ENCODE measurements at regions not wholly inside any gene's neighbourhood (a gene's known extent, or its start where the extent isn't known, plus 50 kb on each side); places are given as distances from the start of the nearest gene placed in this dataset.

DNA sequence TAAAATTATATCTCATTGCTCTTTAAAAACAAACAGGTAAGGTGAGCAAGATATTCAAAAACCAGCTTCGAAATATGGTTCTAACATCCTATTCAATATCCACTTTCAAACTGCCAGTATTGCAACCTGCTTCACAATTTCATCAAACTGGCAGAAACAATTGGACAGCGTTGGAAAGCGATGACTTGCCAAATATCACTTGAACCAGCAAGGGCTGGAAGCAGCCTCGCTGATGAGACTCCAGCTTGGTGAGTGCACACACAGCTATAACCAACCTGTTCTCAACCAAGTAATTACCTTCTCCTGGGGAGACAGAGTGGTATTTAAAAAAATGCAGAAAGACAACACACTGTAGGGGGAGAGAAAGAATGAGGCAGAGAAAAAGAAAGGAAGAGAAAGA, 155.8 kb upstream of the RAI2 start:
- no peak for DNase-seq (ENCODE audit: low read depth)
- TF ChIP-seq, protein P1, sequence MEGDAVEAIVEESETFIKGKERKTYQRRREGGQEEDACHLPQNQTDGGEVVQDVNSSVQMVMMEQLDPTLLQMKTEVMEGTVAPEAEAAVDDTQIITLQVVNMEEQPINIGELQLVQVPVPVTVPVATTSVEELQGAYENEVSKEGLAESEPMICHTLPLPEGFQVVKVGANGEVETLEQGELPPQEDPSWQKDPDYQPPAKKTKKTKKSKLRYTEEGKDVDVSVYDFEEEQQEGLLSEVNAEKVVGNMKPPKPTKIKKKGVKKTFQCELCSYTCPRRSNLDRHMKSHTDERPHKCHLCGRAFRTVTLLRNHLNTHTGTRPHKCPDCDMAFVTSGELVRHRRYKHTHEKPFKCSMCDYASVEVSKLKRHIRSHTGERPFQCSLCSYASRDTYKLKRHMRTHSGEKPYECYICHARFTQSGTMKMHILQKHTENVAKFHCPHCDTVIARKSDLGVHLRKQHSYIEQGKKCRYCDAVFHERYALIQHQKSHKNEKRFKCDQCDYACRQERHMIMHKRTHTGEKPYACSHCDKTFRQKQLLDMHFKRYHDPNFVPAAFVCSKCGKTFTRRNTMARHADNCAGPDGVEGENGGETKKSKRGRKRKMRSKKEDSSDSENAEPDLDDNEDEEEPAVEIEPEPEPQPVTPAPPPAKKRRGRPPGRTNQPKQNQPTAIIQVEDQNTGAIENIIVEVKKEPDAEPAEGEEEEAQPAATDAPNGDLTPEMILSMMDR (IDR thresholded peaks at IDR 0.05; ENCODE audit: insufficient read depth, low read depth, low read length, missing control alignments), result no peak
- no peak overlapping the region for H3K4me3 ChIP-seq (ENCODE audit: low read length)

DNA sequence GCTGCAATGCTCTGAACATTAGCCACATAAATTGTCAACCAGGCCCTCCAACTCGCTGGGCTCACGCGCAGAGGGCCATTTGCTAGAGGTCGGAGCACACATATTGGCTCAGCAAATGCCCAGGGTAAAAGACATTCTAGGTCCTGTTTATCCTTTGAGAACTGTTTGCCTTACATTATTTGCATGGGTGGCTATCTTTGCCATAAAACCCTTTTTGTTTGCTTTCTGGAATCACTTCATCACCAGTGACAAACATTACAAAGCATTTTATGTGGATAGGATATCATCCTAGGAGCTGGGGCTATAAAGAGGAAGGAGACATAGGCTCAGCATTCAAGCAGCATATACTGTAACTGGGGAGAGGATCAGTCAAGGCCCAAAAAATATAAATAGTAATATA, 149.2 kb upstream of the RAI2 start:
- no peak overlapping the region for H3K4me3 ChIP-seq (ENCODE audit: low read length)
- TF ChIP-seq, protein P1 (IDR thresholded peaks at IDR 0.05; ENCODE audit: insufficient read depth, low read depth, low read length, missing control alignments), result no peak

DNA sequence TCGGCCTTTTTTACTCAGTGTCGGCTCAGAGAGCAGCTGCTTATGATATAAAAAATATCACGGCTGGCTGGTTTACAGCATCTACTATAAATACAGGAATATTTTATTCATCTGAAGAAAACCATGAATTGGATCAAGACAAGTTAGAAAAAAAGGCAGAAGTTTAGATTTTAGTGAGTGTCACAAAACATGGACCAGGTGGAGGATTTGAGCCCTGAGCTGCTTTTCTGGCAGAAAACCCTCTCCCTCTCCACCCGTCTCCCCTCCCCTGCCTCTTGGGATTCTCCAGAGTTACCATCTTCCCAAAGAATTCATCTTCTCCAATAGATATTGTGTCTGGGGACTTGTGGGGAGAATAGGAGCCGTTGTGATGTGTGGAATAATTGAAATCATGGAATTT, 142.8 kb upstream of the RAI2 start:
- TF ChIP-seq, protein P1 (IDR thresholded peaks at IDR 0.05; ENCODE audit: insufficient read depth, low read depth, low read length, missing control alignments), result no peak
- DNase-seq (ENCODE audit: low read depth), result no peak
- no peak overlapping the region for H3K4me3 ChIP-seq (ENCODE audit: low read length)

More for the DNA sequence above, 149.2 kb upstream of the RAI2 start:
- DNase-seq (ENCODE audit: low read depth), result no peak

DNA sequence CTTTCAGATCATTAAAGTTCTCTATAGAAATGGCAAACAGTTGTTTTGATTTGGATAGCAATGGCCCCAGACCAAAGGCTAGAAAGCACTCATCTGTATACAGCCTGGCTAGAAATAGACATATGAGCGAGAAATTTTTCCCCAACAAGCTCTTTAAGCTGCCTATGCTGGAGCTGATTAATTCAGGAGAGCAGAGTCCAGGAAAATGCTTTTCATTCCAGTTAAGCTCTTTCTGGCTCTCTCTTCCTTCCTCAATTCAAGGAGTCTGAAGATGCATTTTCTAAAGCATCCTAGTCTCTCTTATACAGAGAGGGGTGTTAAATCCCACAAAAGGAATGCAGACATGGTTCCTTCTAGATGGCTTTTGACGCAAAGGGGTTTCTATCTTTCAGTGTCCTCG, 141.7 kb upstream of the RAI2 start:
- TF ChIP-seq, protein P1 (IDR thresholded peaks at IDR 0.05; ENCODE audit: insufficient read depth, low read depth, low read length, missing control alignments), result no peak
- DNase-seq (ENCODE audit: low read depth), result no peak
- no peak overlapping the region for H3K4me3 ChIP-seq (ENCODE audit: low read length)

DNA sequence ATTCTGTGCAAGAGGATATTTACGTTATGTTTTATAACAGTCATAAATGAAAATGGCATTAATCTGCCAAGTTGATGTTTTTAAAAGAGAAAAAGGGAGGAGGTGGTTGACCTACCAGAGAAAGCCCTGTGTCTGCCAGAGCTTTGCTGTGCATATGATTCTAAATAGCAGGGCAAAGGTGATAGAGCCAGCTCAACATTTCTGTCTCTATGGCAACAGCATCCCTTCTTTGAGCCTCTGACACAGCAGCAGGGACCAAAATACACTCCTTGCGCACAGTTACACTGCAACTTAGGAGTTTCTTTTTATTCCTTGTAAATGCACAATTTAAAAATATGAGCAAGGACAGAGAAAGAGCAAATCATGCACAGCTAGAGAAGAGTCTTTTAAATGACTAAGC, 133.3 kb upstream of the RAI2 start:
- TF ChIP-seq, protein P1 (IDR thresholded peaks at IDR 0.05; ENCODE audit: insufficient read depth, low read depth, low read length, missing control alignments), result no peak
- no peak for DNase-seq (ENCODE audit: low read depth)
- H3K4me3 ChIP-seq (ENCODE audit: low read length), result no peak overlapping the region

DNA sequence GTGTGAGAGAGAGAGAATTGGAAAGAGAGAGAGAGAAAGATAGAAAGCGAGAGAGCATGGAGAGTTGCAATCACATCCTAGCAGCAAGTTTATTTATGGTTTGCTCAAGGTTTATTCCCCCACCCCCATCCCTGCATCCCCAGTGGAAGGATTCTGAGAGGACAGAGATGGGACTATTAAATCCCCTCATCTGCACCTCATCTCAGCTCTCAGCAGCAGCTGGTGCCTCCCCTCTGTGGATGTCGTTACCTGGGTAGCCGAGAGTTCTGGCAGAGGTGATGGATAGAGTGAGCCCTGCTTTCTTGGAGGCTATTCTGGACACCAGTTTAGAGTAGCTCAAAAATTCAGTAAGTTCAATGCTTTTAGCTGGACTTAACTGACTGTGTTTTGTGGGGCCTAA, 132.0 kb upstream of the RAI2 start:
- no peak overlapping the region for H3K4me3 ChIP-seq (ENCODE audit: low read length)
- TF ChIP-seq, protein P1 (IDR thresholded peaks at IDR 0.05; ENCODE audit: insufficient read depth, low read depth, low read length, missing control alignments), result no peak
- DNase-seq (ENCODE audit: low read depth), result no peak

DNA sequence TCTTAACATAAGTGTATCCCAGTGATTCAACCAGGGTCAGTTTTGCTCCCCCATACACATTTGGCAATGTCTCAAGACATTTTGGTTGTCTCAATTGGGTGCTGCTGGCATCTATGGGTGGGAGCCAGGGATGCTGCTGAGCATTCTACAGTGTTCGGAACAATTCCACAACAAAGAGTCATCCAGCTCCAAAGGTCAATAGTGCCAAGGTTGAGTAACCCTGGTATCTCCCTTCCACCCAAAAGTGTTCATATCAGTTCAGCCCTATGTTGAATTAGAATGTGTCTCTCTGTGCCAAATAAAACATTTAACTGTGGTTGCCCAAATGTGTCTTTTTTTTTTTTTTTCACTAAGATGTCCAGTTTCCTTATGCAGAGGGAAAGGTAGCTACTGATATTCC, 129.4 kb upstream of the RAI2 start:
- no peak for DNase-seq (ENCODE audit: low read depth)
- TF ChIP-seq, protein P1 (IDR thresholded peaks at IDR 0.05; ENCODE audit: insufficient read depth, low read depth, low read length, missing control alignments), result no peak
- H3K4me3 ChIP-seq (ENCODE audit: low read length), result no peak overlapping the region
